ENCODE measurements at regions not wholly inside any gene's neighbourhood (a gene's known extent, or its start where the extent isn't known, plus 50 kb on each side); places are given as distances from the start of the nearest gene placed in this dataset.

DNA sequence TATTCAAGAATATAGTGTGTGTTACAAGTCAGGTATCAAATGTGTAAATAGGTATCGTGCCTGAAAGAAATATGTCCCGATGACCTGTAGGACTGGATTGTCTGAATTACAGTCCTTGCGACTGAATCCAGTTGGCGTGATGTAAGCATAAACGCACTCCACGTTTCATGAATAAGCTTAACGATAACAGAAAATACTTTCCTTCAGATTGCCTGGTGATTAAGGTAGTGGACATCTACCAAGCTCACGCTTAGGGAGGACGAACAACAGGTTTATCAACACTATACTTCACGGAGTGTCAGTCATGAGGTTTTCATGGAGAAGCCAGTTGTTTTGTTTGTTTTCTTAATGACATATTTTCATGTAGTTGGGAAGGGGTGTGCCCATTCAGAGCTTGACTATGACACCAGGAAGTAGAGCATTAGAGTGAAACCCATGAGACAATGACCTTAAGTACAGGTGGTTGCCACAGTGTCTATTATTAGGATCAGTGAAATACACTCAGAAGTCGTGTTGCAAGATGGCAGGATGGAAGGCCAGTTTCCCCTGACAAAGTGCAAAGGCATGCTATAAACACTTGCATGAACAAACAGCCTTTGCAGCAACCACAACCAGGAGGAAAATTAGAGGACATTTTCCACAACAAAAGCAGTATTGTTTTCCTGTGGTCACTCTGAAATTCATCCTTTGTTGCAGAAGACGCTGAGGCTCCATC, 305.8 kb upstream of the PRDM1 start:
- Histone ChIP-seq H3K27ac (ENCODE audit: extremely low read length, insufficient read depth, low read length) (no peak overlapping the region), H3K79me2 (ENCODE audit: insufficient read depth, low read length) (no peaks in the 10 kb centered on the region), H2AFZ (ENCODE audit: low read length) (no peak overlapping the region), H3K4me2 (ENCODE audit: low read depth, low read length) (no peak overlapping the region), H3K4me3 (replicated peaks in 1 of 3; ENCODE audit: insufficient read depth in 1 of 3, low read depth in 2 of 3, low read length in 3 of 3) (no peak overlapping the region), H3K9ac (ENCODE audit: insufficient read depth, low read depth, low read length) (no peak overlapping the region), H3K9me3 (ENCODE audit: low read length) (peaks cover 6% of the 10 kb centered on the region), H3K27me3 (ENCODE audit: control insufficient read depth in 1 of 2, insufficient read depth in 2 of 2, low read length in 2 of 2) (peaks cover 0 to under 1% of the 10 kb centered on the region in 2 experiments; a peak in 1 of 5 replicates), H3K4me1 (ENCODE audit: insufficient read depth, low read length) (no peaks in the 10 kb centered on the region), H3K36me3 (replicated peaks in 1 of 2; ENCODE audit: control insufficient read depth in 1 of 2, insufficient read depth in 2 of 2, low read length in 2 of 2) (no peaks in the 10 kb centered on the region), H4K20me1 (ENCODE audit: insufficient read depth, low read length) (no peaks in the 10 kb centered on the region)
- 57% methylated on average over 12 of the region's 12 CpGs for WGBS (ENCODE audit: low lambda C conversion rate)
- no TSS peak for BruUV-seq (replicated peaks)
- CTCF ChIA-PET (ENCODE audit: low intra/inter-chr PET ratio, low total read pairs) = no interaction called here
- POLR2A ChIA-PET = no interaction called here
- intact Hi-C loops (cut with micrococcal nuclease; ENCODE audit: unreplicated experiment) = no loop called here
- no peak for FAIRE-seq
- DNase-seq (ENCODE audit: low spot score) = no peak
- ATAC-seq = no peak
- in situ Hi-C loops (cut with HindIII; ENCODE audit: extremely low pct_ligation_motif_present, low pct_unique_long_range_greater_than_20kb) = no loop called here
- TF ChIP-seq, protein P1, sequence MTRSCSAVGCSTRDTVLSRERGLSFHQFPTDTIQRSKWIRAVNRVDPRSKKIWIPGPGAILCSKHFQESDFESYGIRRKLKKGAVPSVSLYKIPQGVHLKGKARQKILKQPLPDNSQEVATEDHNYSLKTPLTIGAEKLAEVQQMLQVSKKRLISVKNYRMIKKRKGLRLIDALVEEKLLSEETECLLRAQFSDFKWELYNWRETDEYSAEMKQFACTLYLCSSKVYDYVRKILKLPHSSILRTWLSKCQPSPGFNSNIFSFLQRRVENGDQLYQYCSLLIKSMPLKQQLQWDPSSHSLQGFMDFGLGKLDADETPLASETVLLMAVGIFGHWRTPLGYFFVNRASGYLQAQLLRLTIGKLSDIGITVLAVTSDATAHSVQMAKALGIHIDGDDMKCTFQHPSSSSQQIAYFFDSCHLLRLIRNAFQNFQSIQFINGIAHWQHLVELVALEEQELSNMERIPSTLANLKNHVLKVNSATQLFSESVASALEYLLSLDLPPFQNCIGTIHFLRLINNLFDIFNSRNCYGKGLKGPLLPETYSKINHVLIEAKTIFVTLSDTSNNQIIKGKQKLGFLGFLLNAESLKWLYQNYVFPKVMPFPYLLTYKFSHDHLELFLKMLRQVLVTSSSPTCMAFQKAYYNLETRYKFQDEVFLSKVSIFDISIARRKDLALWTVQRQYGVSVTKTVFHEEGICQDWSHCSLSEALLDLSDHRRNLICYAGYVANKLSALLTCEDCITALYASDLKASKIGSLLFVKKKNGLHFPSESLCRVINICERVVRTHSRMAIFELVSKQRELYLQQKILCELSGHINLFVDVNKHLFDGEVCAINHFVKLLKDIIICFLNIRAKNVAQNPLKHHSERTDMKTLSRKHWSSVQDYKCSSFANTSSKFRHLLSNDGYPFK (CRISPR knock-in tag; IDR thresholded peaks at IDR 0.05; ENCODE audit: borderline replicate concordance) = no peak
- TF ChIP-seq STAT6 (CRISPR knock-in tag; IDR thresholded peaks at IDR 0.05; ENCODE audit: borderline replicate concordance) = no peak
- no peak for TF ChIP-seq ZNF558 (CRISPR knock-in tag; IDR thresholded peaks at IDR 0.05; ENCODE audit: borderline replicate concordance)
- no peak for TF ChIP-seq ELF1 (CRISPR knock-in tag; IDR thresholded peaks at IDR 0.05)
- TF ChIP-seq WIZ (CRISPR knock-in tag; IDR thresholded peaks at IDR 0.05) = no peak
- no peak for TF ChIP-seq ZNF672 (CRISPR knock-in tag; IDR thresholded peaks at IDR 0.05)
- TF ChIP-seq ERF (CRISPR knock-in tag; IDR thresholded peaks at IDR 0.05) = no peak
- TF ChIP-seq KLF6 (CRISPR knock-in tag; IDR thresholded peaks at IDR 0.05) = no peak
- no peak for TF ChIP-seq TCF7L2 (IDR thresholded peaks at IDR 0.05; ENCODE audit: low read depth, low read length)
- TF ChIP-seq, protein P2, sequence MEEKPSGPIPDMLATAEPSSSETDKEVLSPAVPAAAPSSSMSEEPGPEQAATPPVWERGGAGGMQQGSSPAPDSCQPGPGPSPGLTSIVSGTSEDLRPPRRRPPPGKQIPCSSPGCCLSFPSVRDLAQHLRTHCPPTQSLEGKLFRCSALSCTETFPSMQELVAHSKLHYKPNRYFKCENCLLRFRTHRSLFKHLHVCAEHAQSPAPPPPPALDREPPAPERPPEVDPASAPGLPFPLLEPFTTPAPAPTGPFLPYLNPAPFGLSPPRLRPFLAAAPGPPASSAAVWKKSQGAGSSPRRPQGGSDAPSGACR (CRISPR knock-in tag; IDR thresholded peaks at IDR 0.05) = no peak
